Hindlimb muscle (tissue), 1 donor: ENCODE measurements at regions not wholly inside any gene's neighbourhood (a gene's known extent, or its start where the extent isn't known, plus 50 kb on each side); places are given as distances from the start of the nearest gene placed in this dataset.
"Not testable (repeated sequence)": the region's sequence is repeated elsewhere in the genome, so short reads cannot be mapped to it uniquely, and the experiment has no call there.

Source experiments
- DNase-seq: peaks from one replicate; pipeline ENCODE4 v3.0.0-alpha.2; 2013

- DNase-seq: no peak
Observed at GRCh38 chr15:59896663-59897074, 107.4 kb upstream of the FOXB1 start.

GRCh38 chr15:59894835-59895234 is 109.3 kb upstream of the FOXB1 start:
- DNase-seq: no peak

DNA sequence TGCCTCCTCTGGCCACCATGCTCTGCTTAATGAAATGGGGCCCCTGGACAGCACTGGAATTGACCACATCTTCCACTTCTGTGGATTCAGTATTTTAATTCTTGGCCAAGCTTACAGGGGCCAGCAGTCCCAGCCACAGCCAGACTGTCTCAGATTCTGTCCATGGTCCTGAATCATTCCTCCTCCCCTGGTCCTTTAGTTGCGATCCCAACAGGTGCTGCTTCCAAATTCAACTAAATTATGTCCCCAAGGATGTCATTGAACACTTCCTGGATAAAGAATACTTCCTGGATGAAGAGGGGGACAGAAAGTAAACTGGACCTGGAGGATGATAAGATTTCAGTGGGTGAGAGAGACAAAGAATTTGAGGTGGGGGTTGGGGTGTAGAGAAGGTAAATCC is 111.1 kb upstream of the FOXB1 start:
- peak; percentile 31 for DNase-seq

DNA sequence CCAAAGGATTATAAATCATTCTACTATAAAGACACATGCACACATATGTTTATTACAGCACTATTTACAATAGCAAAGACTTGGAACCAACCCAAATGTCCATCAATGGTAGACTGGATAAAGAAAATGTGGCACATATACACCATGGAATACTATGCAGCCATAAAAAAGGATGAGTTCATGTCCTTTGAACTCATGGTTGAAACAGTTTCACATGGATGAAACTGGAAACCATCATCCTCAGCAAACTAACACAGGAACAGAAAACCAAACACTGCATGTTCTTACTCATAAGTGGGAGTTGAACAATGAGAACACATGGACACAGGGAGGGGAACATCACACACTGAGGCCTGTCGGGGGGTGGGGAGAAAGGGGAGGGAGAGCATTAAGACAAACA is 116.2 kb upstream of the FOXB1 start:
- DNase-seq: not testable (repeated sequence)

GRCh38 chr15:59887211-59887610 is 116.9 kb upstream of the FOXB1 start:
- no peak for DNase-seq

- no peak for DNase-seq
Observed at GRCh38 chr15:59886441-59886840, 117.7 kb upstream of the FOXB1 start.

DNA sequence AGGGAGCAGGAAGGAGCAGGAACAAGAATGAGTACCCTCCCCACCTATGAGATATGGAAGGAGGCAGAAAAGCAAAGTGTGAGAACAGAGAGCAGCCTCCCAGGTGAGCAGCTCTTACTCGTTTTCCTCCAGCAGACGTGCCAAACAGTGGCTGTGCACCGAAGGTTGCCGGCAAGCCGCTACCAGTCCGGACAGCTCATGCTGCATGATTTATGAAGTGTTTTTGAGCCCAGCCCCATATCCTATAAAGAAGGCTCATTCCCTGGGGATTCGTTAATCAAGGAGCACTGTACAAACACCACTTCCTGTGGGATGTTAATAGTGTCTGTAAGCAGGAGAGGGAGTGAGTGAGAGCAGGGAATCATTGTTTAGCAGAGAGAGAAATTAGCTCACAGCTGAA is 118.3 kb upstream of the FOXB1 start:
- no peak for DNase-seq

- DNase-seq: no peak
Observed at GRCh38 chr15:59879506-59880265, 124.4 kb upstream of the FOXB1 start.

DNA sequence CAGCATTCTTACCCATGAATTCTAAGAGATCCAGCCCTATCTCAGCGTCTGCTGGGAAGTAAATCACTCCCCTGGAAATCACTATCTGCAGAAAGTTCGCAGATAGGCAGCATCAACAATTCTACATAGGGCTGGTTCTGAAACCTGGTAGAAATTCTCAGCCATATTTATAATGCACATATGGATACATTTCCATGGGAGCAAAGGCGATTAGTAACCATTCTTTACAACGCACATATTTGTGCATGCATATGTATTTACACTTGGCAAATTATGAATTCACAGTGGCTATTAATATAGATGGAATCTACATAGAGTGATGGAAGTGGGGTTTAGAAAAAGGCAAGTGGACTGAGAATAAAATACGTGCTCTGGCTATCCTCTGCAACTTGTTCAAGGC is 128.0 kb upstream of the FOXB1 start:
- no peak for DNase-seq

DNA sequence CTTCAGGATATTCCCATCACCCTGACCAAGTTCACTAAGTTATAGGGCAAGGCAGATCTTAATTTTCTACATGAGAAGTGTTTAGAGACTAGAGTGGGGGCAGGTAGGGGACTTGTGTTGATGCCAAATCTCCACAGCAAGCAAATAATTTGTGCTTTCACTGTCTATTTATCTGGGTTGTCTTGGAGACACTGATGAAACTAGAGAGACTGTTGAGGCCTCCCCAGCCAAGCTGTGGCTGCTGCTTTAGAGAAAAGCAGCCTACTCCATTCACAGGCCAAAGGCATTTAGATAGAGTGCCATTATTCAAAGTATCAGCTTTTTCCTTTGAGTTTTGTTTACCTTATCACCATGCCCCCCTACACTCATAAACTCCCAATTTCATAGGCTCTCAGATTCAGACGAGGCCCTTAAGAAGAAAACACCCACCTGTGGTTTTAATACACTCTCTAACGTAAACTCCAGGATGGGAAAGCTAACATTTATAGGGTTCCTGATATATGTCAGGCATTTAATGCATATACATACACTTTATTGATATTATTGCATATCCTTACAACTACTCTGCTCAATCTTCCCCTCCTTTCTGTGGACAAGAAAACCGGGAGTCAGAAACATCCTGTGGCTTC is 130.4 kb upstream of the FOXB1 start:
- no peak for DNase-seq

DNA sequence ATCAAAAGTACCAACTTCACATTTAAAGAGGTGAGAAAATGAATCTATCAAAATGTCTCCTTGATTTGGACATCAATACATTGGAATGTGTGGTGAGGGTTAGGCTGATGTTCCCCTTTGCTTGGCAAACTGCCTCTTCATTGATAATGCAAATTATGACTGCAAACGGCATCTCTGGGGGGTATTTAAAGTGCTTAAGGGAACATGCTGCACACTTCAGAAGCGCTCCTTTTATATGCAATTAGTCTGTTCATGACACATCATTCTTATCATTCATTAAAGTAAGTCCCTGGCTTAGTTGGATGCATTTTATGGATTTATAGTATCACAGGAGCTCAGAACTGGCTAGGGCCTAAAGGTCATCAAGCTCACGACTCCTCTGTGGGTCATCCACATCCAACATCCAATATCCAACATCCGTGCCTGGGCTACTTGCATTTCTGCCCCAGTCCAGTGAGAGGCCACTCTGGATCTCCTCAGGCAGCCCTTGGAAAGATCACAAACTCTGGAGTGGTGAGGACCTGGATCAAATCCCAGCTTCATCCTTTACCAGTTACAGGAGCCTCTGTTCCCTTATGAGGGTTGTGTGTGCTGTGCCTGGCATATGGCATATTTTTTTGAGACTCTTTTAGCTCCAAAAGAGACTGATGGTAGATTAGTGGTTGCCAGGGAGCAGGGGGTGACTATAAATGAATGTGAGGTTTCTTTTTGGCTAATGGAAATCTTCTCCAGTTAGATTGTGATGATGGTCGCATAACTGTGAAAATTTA is 136.8 kb upstream of the FOXB1 start:
- no peak for DNase-seq

DNA sequence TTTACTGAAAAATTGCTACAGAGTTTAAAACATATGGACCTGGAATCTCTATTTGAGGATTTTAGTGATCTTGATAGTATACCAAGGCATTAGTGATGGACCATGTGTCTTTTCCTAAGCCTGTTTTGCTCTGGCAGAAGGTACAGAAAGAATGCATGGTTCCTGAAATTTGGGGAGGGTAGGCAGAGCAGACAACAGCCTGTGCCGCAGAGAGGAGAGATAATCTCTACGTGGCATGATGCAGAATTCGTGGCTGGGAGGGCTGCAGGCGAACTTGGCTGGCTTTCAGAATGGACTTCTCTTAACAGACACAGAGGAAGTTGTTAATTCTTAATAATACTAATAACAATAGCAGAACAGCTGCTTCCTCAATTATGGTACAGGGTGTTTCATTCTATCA is 137.5 kb upstream of the FOXB1 start:
- DNase-seq: no peak

DNA sequence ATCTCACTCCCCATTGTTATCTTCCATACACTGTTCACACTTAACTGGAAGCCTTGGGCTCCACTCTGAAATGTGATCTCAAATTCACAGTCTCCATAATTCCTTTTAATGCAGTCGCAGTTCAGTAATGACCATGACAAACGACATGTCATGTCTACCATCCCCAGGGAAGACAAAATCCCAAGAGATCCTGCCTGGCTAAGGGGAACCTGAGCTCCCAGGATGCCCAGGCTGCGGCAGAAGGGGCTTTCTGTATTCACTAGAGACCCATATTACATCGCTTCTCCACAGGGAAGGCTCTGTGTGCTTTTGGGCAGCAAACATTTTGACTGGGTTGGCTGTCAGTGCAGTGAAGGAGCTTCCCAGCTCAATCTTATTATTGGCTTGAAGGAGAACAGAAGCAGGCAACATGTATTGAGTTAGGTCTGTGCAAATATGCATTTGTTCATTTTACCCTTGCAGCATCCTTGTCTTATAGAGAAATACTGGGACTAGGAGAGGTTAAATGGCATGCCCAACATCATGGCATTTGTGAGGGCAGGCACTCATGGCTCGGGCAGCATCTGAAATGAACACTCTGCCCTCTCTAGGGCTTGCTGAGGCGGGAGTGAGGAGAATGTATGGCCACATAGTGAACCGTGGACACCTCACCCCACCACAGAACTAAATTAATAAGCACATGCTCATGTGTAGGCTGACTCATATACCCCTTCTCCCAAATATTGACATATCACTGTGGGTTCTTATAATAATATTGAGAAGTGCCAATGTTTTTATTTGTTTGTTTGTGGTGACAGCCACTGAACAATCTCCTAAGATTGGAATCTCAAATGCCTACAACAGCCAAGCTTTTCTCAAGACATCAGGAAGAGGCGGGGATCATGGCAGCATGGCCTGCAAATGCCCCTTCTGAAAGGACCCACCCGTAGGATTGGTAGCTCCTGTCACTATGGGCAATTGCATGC is 141.6 kb upstream of the FOXB1 start:
- DNase-seq: no peak

DNA sequence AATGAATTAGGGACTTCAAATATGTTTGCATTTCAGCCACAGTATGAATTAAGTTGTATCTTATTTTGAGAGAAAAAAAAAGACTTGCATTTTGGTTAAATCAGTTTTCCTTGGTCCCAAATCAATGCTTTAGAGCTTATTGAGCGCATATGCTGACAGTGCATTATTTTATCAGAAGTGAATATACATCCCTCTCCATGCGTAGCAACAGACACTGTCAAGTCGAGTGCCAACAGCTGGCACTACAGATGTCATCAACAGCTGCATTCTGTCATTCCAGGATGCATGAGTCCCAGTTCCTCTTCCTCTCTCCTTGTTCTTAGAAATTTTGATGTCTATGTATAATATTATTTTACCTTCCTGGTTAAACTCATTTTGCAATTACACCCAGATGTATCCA is 156.1 kb upstream of the FOXB1 start:
- no peak for DNase-seq

DNA sequence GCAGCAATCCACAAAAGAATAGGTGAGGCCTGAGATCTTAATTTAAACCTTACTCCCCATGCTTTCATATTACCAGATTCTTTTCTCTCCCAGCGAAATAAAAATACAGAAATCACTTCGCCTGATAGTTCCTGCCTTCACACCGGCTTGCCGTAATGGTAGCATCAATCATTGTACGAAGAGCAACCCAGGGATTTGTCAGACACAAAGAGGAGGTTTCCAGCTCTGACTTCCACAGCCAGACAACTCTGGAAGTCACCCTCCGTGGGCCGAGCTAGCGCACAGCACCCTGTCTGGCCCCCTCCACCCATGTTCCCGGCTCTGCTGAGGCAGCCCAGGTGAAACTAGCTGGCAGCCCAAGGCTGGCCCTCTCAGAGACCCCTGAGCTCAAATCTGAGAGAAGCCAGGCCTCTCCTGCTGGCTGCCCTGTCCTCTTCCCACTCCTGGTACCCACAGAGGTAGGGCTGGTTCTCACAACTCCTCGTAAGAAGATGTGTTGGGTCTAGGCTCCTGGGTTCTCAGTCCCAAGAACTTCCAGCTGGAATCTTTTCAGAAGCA is 156.9 kb upstream of the BNIP2 start:
- no peak for DNase-seq

DNA sequence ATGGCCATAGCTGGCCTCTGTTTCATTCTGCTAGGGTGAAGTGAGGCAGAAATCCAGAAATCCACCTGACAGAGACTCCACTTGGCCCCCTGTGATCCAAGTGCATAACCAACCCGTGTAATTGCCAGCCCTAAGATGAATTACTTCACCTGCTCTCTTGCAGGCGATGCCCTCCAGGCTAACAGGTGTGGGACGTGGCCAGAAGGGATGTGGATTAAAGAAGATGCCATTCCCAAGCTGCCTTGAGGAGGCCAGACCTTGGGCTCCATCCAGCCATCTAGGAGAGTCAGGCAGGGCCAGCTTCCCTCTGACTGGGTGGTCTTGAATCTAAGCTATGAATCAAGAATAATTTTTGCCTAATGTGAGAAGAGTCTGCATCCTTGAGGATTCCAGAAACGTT is 154.5 kb upstream of the BNIP2 start:
- no peak for DNase-seq

DNA sequence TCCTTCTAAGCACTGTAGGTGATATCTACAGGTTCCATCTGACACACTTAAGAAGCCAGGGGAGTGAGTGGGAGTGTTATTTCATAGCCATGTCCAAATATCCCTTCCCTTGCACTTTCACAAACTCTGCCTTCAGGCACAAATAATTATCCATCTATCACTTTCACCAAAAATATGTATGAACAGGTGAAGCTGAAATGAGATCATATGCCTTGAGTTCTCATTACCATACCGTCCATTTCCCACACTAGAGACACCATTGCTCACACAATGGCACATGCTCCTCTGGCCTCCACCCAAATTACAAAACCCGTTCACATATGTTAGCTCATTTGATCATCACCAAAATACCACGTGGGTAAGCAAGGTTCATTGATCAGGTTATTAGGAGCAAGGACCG is 151.9 kb upstream of the BNIP2 start:
- DNase-seq: no peak

- DNase-seq: no peak
Observed at GRCh38 chr15:59839906-59840305, 150.8 kb upstream of the BNIP2 start.

DNA sequence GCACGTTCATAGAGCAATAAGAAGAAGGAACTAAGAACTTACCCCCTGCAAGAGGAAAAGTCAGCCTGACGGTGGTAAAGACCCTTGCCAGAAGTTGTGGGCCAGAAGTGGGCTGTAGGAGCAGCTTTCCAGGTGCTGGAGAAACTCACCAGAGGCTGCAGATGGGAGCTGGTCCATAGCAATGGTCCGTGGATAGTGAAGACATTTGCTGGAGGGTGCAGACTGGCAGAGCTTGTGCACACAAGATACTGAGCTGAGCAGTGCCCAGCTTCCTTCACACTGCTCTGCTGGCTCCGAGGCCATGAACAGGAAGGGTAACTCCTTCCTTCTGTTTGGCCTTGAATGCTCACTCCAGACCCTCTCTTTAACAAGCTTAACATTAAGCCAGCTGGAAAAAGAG is 149.8 kb upstream of the BNIP2 start:
- no peak for DNase-seq

GRCh38 chr15:59835776-59836175 is 146.7 kb upstream of the BNIP2 start:
- no peak for DNase-seq

GRCh38 chr15:59834528-59834927 is 145.4 kb upstream of the BNIP2 start:
- no peak for DNase-seq

- DNase-seq: no peak
Observed at GRCh38 chr15:59833366-59833765, 144.2 kb upstream of the BNIP2 start.
